ENCODE measurements at regions not wholly inside any gene's neighbourhood (a gene's known extent, or its start where the extent isn't known, plus 50 kb on each side); places are given as distances from the start of the nearest gene placed in this dataset.

- Histone ChIP-seq H3K9ac (ENCODE audit: control insufficient read depth, extremely low read depth, insufficient read depth, low read length) (no peak overlapping the region), H3K9me3 (ENCODE audit: control insufficient read depth, low read depth, low read length) (peaks cover 5% of the 10 kb centered on the region), H2AFZ (ENCODE audit: control insufficient read depth, low read length) (no peak overlapping the region), H3K4me3 (ENCODE audit: control insufficient read depth in 2 of 3, extremely low read depth in 1 of 3, insufficient read depth in 2 of 3, low read depth in 1 of 3, low read length in 3 of 3) (no peak overlapping the region), H3K9me1 (ENCODE audit: control insufficient read depth, extremely low read depth, insufficient read depth, low read length) (no peaks in the 10 kb centered on the region), H3K27me3 (ENCODE audit: control insufficient read depth, extremely low read depth, insufficient read depth, low read length) (no peaks in the 10 kb centered on the region), H3K27ac (ENCODE audit: control insufficient read depth, insufficient read depth, low read length) (no peak overlapping the region), H4K20me1 (ENCODE audit: control insufficient read depth, extremely low read depth, insufficient read depth, low read length) (no peaks in the 10 kb centered on the region), H3K4me1 (ENCODE audit: control insufficient read depth, extremely low read depth, insufficient read depth, low read length) (peaks cover 4% of the 10 kb centered on the region), H3K4me2 (ENCODE audit: control insufficient read depth, extremely low read depth, insufficient read depth, low read depth, low read length) (no peak overlapping the region), H3K79me2 (ENCODE audit: control insufficient read depth, insufficient read depth, low read length) (no peaks in the 10 kb centered on the region), H3K36me3 (ENCODE audit: control insufficient read depth in 2 of 2, extremely low read depth in 1 of 2, insufficient read depth in 2 of 2, low read length in 2 of 2) (no peaks in the 10 kb centered on the region)
- dilution Hi-C loops (cut with MboI; ENCODE audit: extremely low pct_ligation_motif_present, low sequenced_read_pairs) = no loop called here
- FAIRE-seq (no peak), DNase-seq (ENCODE audit: low read depth, low spot score) (no peak)
- no peak for TF ChIP-seq EZH2 (IDR thresholded peaks at IDR 0.05; ENCODE audit: low read length)
- TF ChIP-seq, protein P1, sequence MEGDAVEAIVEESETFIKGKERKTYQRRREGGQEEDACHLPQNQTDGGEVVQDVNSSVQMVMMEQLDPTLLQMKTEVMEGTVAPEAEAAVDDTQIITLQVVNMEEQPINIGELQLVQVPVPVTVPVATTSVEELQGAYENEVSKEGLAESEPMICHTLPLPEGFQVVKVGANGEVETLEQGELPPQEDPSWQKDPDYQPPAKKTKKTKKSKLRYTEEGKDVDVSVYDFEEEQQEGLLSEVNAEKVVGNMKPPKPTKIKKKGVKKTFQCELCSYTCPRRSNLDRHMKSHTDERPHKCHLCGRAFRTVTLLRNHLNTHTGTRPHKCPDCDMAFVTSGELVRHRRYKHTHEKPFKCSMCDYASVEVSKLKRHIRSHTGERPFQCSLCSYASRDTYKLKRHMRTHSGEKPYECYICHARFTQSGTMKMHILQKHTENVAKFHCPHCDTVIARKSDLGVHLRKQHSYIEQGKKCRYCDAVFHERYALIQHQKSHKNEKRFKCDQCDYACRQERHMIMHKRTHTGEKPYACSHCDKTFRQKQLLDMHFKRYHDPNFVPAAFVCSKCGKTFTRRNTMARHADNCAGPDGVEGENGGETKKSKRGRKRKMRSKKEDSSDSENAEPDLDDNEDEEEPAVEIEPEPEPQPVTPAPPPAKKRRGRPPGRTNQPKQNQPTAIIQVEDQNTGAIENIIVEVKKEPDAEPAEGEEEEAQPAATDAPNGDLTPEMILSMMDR (optimal IDR thresholded peaks at IDR 0.05 in 1 of 3, IDR thresholded peaks at IDR 0.05 in 1 of 3, conservative IDR thresholded peaks at IDR 0.05 in 1 of 3; ENCODE audit: extremely low read depth in 1 of 3, insufficient read depth in 2 of 3, low read length in 3 of 3) = no peak
These were observed 121.0 kb upstream of the GAS1 start for GRCh38 chr9:87068177-87068840.

- Histone ChIP-seq H3K27ac (ENCODE audit: control insufficient read depth, insufficient read depth, low read length) (no peak overlapping the region), H3K9me3 (ENCODE audit: control insufficient read depth, low read depth, low read length) (peaks cover 5% of the 10 kb centered on the region), H3K79me2 (ENCODE audit: control insufficient read depth, insufficient read depth, low read length) (no peaks in the 10 kb centered on the region), H2AFZ (ENCODE audit: control insufficient read depth, low read length) (no peak overlapping the region), H3K9me1 (ENCODE audit: control insufficient read depth, extremely low read depth, insufficient read depth, low read length) (no peaks in the 10 kb centered on the region), H4K20me1 (ENCODE audit: control insufficient read depth, extremely low read depth, insufficient read depth, low read length) (no peaks in the 10 kb centered on the region), H3K36me3 (ENCODE audit: control insufficient read depth in 2 of 2, extremely low read depth in 1 of 2, insufficient read depth in 2 of 2, low read length in 2 of 2) (no peaks in the 10 kb centered on the region), H3K4me2 (ENCODE audit: control insufficient read depth, extremely low read depth, insufficient read depth, low read depth, low read length) (no peak overlapping the region), H3K27me3 (ENCODE audit: control insufficient read depth, extremely low read depth, insufficient read depth, low read length) (no peaks in the 10 kb centered on the region), H3K9ac (ENCODE audit: control insufficient read depth, extremely low read depth, insufficient read depth, low read length) (no peak overlapping the region), H3K4me1 (ENCODE audit: control insufficient read depth, extremely low read depth, insufficient read depth, low read length) (peaks cover 4% of the 10 kb centered on the region), H3K4me3 (ENCODE audit: control insufficient read depth in 2 of 3, extremely low read depth in 1 of 3, insufficient read depth in 2 of 3, low read depth in 1 of 3, low read length in 3 of 3) (no peak overlapping the region)
- FAIRE-seq = no peak
- DNase-seq (ENCODE audit: low read depth, low spot score) = no peak
- dilution Hi-C loops (cut with MboI; ENCODE audit: extremely low pct_ligation_motif_present, low sequenced_read_pairs) = no loop called here
- TF ChIP-seq, protein P1 (optimal IDR thresholded peaks at IDR 0.05 in 1 of 3, IDR thresholded peaks at IDR 0.05 in 1 of 3, conservative IDR thresholded peaks at IDR 0.05 in 1 of 3; ENCODE audit: extremely low read depth in 1 of 3, insufficient read depth in 2 of 3, low read length in 3 of 3) = no peak
- TF ChIP-seq EZH2 (IDR thresholded peaks at IDR 0.05; ENCODE audit: low read length) = no peak
These were observed 122.4 kb upstream of the GAS1 start for GRCh38 chr9:87069690-87070089.
